GM12878 (cell line): ENCODE measurements at regions not wholly inside any gene's neighbourhood (a gene's known extent, or its start where the extent isn't known, plus 50 kb on each side); places are given as distances from the start of the nearest gene placed in this dataset.

Experiments
- ATAC-seq: fragments of 200-7000 bp; cut with Tn5 transposase; 3 replicates; pipeline ENCODE4 v1.9.1; 2020; ENCODE audit warnings: mild to moderate bottlenecking, moderate library complexity
- BruUV-seq: library from RNA; stranded (reverse); fragments of 400-500 nt; replicated peaks from 2 replicates; lab custom pipeline; 2021; lab: Mats Ljungman, UMichigan
- CTCF ChIA-PET: fragments of 300-600 bp; sonication (Branson Sonifier 250); formaldehyde crosslinking; extraction: SDS; loops from one replicate; lab custom pipeline; 2021; ENCODE audit warnings: inconsistent platforms; lab: Yijun Ruan, JAX
- POLR2A ChIA-PET: fragments of 350-600 bp; formaldehyde crosslinking; extraction: SDS; loops from one replicate; lab custom pipeline; 2021; ENCODE audit warnings: inconsistent platforms; lab: Charles Lee
- RAD21 ChIA-PET: fragments of 300-600 bp; sonication (Branson Sonifier 250); formaldehyde crosslinking; loops from one replicate; lab custom pipeline; 2023; ENCODE audit warnings: antibody characterized with exemption; ENCODE audit not compliant: unreplicated experiment; lab: Charles Lee
- SMC1A ChIA-PET: fragments of 300-600 bp; sonication (Branson Sonifier 250); formaldehyde crosslinking; loops from one replicate; lab custom pipeline; 2023; ENCODE audit not compliant: unreplicated experiment, uncharacterized antibody; lab: Charles Lee
- DNase-seq: peaks from one replicate; pipeline ENCODE4 v3.0.0-alpha.2; 2011; ENCODE audit warnings: low read depth, low spot score
- FAIRE-seq: peaks from 3 replicates; lab custom pipeline; 2011; peaks lifted over from hg19 to GRCh38; lab: Jason Lieb, UNC
- H2AFZ ChIP-seq: 2 replicates; pipeline ENCODE4 v1.6.0; 2011; ENCODE audit warnings: low read depth, low read length, control low read depth; ENCODE audit not compliant: control insufficient read depth
- H3K27ac ChIP-seq: 2 replicates; pipeline ENCODE4 v1.5.1; 2011; ENCODE audit warnings: control low read depth; ENCODE audit not compliant: control insufficient read depth, insufficient read depth
- H3K27me3 ChIP-seq, 2 experiments: replicated peaks in 1 of 2; 2 replicates each; pipeline versions ENCODE4 v1.6.0 to v1.6.1; 2011; ENCODE audit warnings: low read length in 1 of 2; ENCODE audit not compliant: control insufficient read depth in 2 of 2, insufficient read depth in 2 of 2
- H3K36me3 ChIP-seq, 2 experiments: 2 replicates each; pipeline ENCODE4 v1.5.1; 2011; ENCODE audit warnings: low read length in 1 of 2; ENCODE audit not compliant: control insufficient read depth in 2 of 2, insufficient read depth in 2 of 2
- H3K4me1 ChIP-seq: 2 replicates; pipeline ENCODE4 v1.6.1; 2011; ENCODE audit warnings: mild to moderate bottlenecking, low read length, moderate library complexity, mixed read lengths; ENCODE audit not compliant: control insufficient read depth, insufficient read depth
- H3K4me2 ChIP-seq: 2 replicates; pipeline ENCODE4 v1.6.0; 2011; ENCODE audit warnings: control low read depth; ENCODE audit not compliant: control insufficient read depth, insufficient read depth
- H3K4me3 ChIP-seq: fragments of 200-600 bp; sonication (generic); 2 replicates; pipeline ENCODE4 v1.5.1; 2016
- H3K79me2 ChIP-seq: 2 replicates; pipeline ENCODE4 v1.6.0; 2011; ENCODE audit warnings: low read length; ENCODE audit not compliant: control insufficient read depth, insufficient read depth
- H3K9ac ChIP-seq: 2 replicates; pipeline ENCODE4 v1.8.0; 2011; ENCODE audit warnings: low read length, control low read depth, mixed read lengths; ENCODE audit not compliant: control insufficient read depth, insufficient read depth
- H3K9me3 ChIP-seq: replicated peaks from 3 replicates; pipeline ENCODE4 v1.5.1; 2011; ENCODE audit warnings: mild to moderate bottlenecking, low read length; ENCODE audit not compliant: control insufficient read depth, insufficient read depth
- H4K20me1 ChIP-seq: 2 replicates; pipeline ENCODE4 v1.6.0; 2011; ENCODE audit not compliant: control insufficient read depth, insufficient read depth
- BRCA1 ChIP-seq: IDR thresholded peaks from 2 replicates; pipeline ENCODE4 v1.6.1; 2011; ENCODE audit warnings: low read depth, low read length, improper control_type of control experiment
- CBX3 ChIP-seq: fragments of 200-600 bp; sonication (generic); IDR thresholded peaks from 2 replicates; pipeline ENCODE4 v1.6.1; 2016; ENCODE audit warnings: low read depth, borderline replicate concordance
- CEBPB ChIP-seq, 2 experiments: fragments of 150-350 bp in 1 of 2; IDR thresholded peaks; 2 replicates each; pipeline ENCODE4 v1.6.1; 2012 to 2014; ENCODE audit warnings: low read depth in 2 of 2, low read length in 2 of 2, borderline replicate concordance in 1 of 2, inconsistent platforms in 1 of 2
- CHD2 ChIP-seq: IDR thresholded peaks from 2 replicates; pipeline ENCODE4 v1.6.1; 2011; ENCODE audit warnings: low read depth, low read length, improper control_type of control experiment, borderline replicate concordance
- ETV6 ChIP-seq, 2 experiments: fragments of 450-650 bp in 1 of 2; IDR thresholded peaks in 1 of 2; conservative IDR thresholded peaks in 1 of 2; 2 replicates each; pipeline ENCODE4 v1.6.1; 2014; ENCODE audit warnings: antibody characterized with exemption in 1 of 2, borderline replicate concordance in 1 of 2, low read depth in 1 of 2, mild to moderate bottlenecking in 1 of 2, moderate library complexity in 1 of 2
- MTA3 ChIP-seq: IDR thresholded peaks from 2 replicates; pipeline ENCODE4 v1.6.1; 2012; ENCODE audit warnings: low read length, inconsistent platforms, borderline replicate concordance
- NR2C2 ChIP-seq: IDR thresholded peaks from 2 replicates; pipeline ENCODE4 v1.6.1; 2011; ENCODE audit warnings: borderline replicate concordance, low read depth; ENCODE audit not compliant: control insufficient read depth, insufficient read length
- SIN3A ChIP-seq: IDR thresholded peaks from 2 replicates; pipeline ENCODE4 v1.6.1; 2012; ENCODE audit warnings: low read depth, low read length, improper control_type of control experiment
- SIX5 ChIP-seq: IDR thresholded peaks from 2 replicates; pipeline ENCODE4 v1.6.1; 2011; ENCODE audit warnings: mild to moderate bottlenecking, low read depth, low read length, moderate library complexity; ENCODE audit not compliant: severe bottlenecking
- SMARCA5 ChIP-seq: fragments of 450-650 bp; IDR thresholded peaks from 2 replicates; pipeline ENCODE4 v1.6.1; 2017; ENCODE audit warnings: mild to moderate bottlenecking
- TAF1 ChIP-seq: IDR thresholded peaks from 2 replicates; pipeline ENCODE4 v1.6.1; 2011; ENCODE audit warnings: mild to moderate bottlenecking, low read depth, low read length, borderline replicate concordance
- TCF7 ChIP-seq: IDR thresholded peaks from 2 replicates; pipeline ENCODE4 v1.6.1; 2014; ENCODE audit warnings: antibody characterized with exemption, borderline replicate concordance
- ZBTB11 ChIP-seq: fragments of 450-650 bp; formaldehyde crosslinking; IDR thresholded peaks from 2 replicates; pipeline ENCODE4 v1.5.0; 2022; ENCODE audit warnings: mild to moderate bottlenecking, missing genetic modification characterization
- in situ Hi-C: fragments of 300-500 bp; cut with MboI; formaldehyde crosslinking; loops from 9 replicates; pipeline ENCODE4 v1.14.3; 2018; ENCODE audit warnings: mixed read lengths
- intact Hi-C: fragments of 100-400 bp; cut with micrococcal nuclease; formaldehyde crosslinking; loops from one replicate; pipeline ENCODE4 v1.14.2; 2022; ENCODE audit not compliant: unreplicated experiment
- TF ChIP-seq, protein P1 (sequence below): fragments of 450-650 bp; IDR thresholded peaks from 2 replicates; pipeline ENCODE4 v1.6.1; 2017; ENCODE audit warnings: mild to moderate bottlenecking, moderate library complexity
- TF ChIP-seq, protein P2 (sequence below): fragments of 450-650 bp; IDR thresholded peaks from 2 replicates; pipeline ENCODE4 v1.6.1; 2014; ENCODE audit warnings: mild to moderate bottlenecking

DNA sequence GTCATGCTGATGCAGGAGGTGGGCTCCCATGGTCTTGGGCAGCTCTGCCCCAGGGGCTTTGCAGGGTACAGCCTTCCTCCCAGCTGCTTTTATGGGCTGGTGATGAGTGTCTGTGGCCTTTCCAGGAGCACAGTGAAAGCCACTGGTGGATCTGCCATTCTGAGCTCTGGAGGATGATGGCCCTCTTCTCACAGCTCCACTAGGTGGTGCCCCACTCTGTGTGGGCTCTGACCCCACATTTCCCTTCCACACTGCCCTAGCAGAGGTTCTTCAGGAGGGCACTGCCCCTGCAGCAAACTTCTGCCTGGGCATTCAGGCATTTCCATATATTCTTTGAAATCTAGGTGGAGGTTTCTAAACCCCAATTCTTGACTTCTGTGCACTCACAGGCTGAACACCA, 1188.6 kb downstream of the MRPL39 start:
- H3K4me2 ChIP-seq, result no peak overlapping the region
- ATAC-seq, result no peak
- ChIA-PET POLR2A (no interaction called here), CTCF (interaction anchor here (0.8 kb wide), 1 partner anchor 969 kb away, joined by 3 read pairs; no protein-coding TSS in a partner anchor), RAD21 (no interaction called here), SMC1A (no interaction called here)
- H3K4me1 ChIP-seq, result no peaks in the 10 kb centered on the region
- intact Hi-C loops, result no loop called here
- no peaks in the 10 kb centered on the region for H3K36me3 ChIP-seq
- H2AFZ ChIP-seq, result no peak overlapping the region
- H3K79me2 ChIP-seq, result no peaks in the 10 kb centered on the region
- no peak overlapping the region for H3K27ac ChIP-seq
- no peak for TF ChIP-seq ETV6 (conservative IDR thresholded peaks at IDR 0.05 in 1 of 2, IDR thresholded peaks at IDR 0.05 in 1 of 2; ENCODE audit: borderline replicate concordance in 1 of 2, low read depth in 1 of 2)
- TF ChIP-seq BRCA1, result no peak
- no peak for TF ChIP-seq TAF1
- TF ChIP-seq SIN3A, result no peak
- no peak for TF ChIP-seq NR2C2
- TF ChIP-seq, protein P1, sequence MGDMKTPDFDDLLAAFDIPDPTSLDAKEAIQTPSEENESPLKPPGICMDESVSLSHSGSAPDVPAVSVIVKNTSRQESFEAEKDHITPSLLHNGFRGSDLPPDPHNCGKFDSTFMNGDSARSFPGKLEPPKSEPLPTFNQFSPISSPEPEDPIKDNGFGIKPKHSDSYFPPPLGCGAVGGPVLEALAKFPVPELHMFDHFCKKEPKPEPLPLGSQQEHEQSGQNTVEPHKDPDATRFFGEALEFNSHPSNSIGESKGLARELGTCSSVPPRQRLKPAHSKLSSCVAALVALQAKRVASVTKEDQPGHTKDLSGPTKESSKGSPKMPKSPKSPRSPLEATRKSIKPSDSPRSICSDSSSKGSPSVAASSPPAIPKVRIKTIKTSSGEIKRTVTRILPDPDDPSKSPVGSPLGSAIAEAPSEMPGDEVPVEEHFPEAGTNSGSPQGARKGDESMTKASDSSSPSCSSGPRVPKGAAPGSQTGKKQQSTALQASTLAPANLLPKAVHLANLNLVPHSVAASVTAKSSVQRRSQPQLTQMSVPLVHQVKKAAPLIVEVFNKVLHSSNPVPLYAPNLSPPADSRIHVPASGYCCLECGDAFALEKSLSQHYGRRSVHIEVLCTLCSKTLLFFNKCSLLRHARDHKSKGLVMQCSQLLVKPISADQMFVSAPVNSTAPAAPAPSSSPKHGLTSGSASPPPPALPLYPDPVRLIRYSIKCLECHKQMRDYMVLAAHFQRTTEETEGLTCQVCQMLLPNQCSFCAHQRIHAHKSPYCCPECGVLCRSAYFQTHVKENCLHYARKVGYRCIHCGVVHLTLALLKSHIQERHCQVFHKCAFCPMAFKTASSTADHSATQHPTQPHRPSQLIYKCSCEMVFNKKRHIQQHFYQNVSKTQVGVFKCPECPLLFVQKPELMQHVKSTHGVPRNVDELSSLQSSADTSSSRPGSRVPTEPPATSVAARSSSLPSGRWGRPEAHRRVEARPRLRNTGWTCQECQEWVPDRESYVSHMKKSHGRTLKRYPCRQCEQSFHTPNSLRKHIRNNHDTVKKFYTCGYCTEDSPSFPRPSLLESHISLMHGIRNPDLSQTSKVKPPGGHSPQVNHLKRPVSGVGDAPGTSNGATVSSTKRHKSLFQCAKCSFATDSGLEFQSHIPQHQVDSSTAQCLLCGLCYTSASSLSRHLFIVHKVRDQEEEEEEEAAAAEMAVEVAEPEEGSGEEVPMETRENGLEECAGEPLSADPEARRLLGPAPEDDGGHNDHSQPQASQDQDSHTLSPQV, result no peak
- no peak for TF ChIP-seq MTA3
- no peak for TF ChIP-seq CHD2
- TF ChIP-seq CBX3, result no peak
- TF ChIP-seq CEBPB (IDR thresholded peaks at IDR 0.05; ENCODE audit: borderline replicate concordance in 1 of 2, low read depth in 2 of 2, low read length in 2 of 2), result no peak
- TF ChIP-seq, protein P2, sequence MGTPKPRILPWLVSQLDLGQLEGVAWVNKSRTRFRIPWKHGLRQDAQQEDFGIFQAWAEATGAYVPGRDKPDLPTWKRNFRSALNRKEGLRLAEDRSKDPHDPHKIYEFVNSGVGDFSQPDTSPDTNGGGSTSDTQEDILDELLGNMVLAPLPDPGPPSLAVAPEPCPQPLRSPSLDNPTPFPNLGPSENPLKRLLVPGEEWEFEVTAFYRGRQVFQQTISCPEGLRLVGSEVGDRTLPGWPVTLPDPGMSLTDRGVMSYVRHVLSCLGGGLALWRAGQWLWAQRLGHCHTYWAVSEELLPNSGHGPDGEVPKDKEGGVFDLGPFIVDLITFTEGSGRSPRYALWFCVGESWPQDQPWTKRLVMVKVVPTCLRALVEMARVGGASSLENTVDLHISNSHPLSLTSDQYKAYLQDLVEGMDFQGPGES, result no peak
- TF ChIP-seq ZBTB11 (CRISPR knock-in tag), result no peak
- TF ChIP-seq SMARCA5, result no peak
- TF ChIP-seq TCF7, result no peak
- TF ChIP-seq SIX5, result no peak
- DNase-seq, result no peak
- no peaks in the 10 kb centered on the region; the same call in 2 of the 3 replicates for H3K9me3 ChIP-seq
- H4K20me1 ChIP-seq, result no peaks in the 10 kb centered on the region
- H3K4me3 ChIP-seq, result no peak overlapping the region
- BruUV-seq, result no TSS peak
- no peak overlapping the region for H3K9ac ChIP-seq
- in situ Hi-C loops, result no loop called here
- no peaks in the 10 kb centered on the region for H3K27me3 ChIP-seq
- no peak for FAIRE-seq
